ENCODE measurements at regions not wholly inside any gene's neighbourhood (a gene's known extent, or its start where the extent isn't known, plus 50 kb on each side); places are given as distances from the start of the nearest gene placed in this dataset.
A peak's percentile ranks its signal among the peaks of the same experiment; 100 is the strongest.

GRCh38 chr5:67530609-67531255, 334.1 kb upstream of the CD180 start:
- no peak overlapping the region for H3K4me3 ChIP-seq (ENCODE audit: low read length)
- DNase-seq (ENCODE audit: low read depth, low spot score): no peak

DNA sequence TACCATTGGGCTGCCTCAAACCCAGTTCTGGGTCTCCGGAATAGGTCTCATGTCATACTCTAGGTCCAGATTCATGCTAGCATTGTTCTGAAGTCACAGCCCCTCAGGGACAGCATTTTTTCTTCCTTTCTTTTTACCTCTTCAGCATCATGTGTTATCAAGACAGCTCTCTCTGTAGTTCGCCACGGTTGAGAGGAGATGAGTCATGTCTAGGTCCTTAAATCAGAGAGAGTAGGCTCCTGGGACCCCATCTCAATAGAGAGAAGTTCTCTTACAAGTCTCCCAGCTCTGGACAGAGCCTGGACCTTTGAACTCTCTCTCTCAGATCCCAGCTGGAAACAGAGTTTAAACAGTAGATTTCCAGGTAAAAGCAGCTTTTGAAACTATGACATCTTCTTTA, 332.4 kb upstream of the CD180 start:
- H3K4me3 ChIP-seq (ENCODE audit: low read length): no peak overlapping the region
- DNase-seq (ENCODE audit: low read depth, low spot score): no peak

DNA sequence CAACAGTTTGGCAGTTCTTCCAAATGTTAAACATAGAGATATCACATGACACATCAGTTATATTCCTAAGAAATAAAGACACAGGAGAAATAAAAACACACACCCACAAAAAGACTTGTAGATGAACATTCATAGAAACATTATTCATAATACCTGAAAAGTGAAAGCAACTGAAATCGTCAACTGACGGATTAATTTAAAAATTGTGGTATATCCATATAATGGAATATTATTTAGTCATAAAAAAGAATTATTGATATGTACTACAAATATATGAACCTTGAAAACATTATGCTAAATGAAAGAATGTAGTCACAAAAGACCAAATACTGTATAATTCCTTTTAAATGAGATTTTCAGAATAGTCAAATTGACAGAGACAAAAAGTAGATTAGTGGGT, 330.2 kb upstream of the CD180 start:
- no peak overlapping the region for H3K4me3 ChIP-seq (ENCODE audit: low read length)
- no peak for DNase-seq (ENCODE audit: low read depth, low spot score)

DNA sequence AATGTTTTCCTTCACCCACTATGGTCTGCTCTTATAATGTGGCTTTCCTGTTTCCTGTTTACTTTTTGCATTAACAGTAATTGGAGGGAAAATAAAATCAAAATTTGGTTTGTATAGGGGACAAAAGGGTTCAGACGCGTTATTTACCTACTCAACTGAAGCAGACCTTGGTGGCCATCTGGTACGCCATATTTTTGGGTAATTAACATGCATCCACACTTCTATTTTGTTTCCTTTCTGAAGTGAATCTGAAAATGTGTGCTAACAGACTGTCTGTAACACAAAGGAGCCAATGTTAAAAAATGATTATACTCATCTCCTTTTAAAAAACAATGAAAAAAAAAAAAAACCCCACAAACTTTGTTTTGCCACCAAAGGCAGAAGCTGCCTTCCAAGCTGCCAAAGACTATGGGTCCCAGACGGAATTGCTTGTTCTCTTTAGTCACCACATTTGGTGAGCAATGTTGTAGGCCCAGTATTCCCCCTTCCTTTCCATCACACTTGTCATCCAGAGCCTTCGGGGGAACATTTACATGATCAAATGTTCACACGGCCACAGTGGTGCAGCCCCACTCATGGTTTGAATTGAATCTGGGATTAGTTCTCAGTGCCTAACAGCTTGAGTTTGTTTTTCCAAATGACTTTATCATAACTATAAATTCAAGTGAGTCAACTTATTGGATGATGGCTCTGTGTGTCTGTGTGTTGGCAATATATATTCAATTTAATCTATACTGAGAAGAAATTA, 323.7 kb upstream of the CD180 start:
- DNase-seq (ENCODE audit: low read depth, low spot score): no peak
- H3K4me3 ChIP-seq (ENCODE audit: low read length): no peak overlapping the region

GRCh38 chr5:67518227-67518626, 321.6 kb upstream of the CD180 start:
- DNase-seq (ENCODE audit: low read depth, low spot score): no peak
- no peak overlapping the region for H3K4me3 ChIP-seq (ENCODE audit: low read length)

- no peak for DNase-seq (ENCODE audit: low read depth, low spot score)
- H3K4me3 ChIP-seq (ENCODE audit: low read length): no peak overlapping the region
Observed at GRCh38 chr5:67516948-67517565, 320.5 kb upstream of the CD180 start.

GRCh38 chr5:67515762-67516161, 319.2 kb upstream of the CD180 start:
- no peak overlapping the region for H3K4me3 ChIP-seq (ENCODE audit: low read length)
- DNase-seq (ENCODE audit: low read depth, low spot score): no peak

DNA sequence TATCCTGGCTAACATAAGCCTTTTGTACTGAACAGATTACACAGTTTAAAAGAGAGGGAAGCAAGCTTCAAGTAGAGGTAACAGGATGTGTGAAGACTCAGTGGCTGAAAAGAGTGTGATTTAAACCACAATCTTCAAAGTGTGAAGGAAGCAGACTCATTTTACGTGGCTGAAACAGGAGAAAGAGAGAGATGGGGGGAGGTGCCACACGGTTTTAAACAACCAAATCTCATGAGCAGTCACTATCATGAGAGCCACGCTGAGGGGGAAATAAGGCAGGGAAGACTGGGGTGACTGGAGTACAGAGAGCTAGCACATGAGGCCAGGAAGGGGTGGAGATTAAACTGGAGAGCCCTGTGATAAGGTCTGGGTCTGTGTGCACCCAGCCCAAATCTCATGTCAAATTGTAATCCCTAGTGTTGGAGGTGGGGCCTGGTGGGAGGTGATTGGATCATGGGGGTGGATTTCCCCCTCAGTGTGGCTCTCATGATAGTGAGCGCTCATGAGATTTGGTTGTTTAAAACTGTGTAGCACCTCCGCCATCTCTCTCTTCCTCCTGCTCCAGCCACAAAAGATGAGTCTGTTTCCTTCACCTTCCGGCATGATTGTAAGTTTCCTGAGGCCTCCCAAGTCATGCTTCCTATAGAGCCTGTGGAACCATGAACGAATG, 318.6 kb upstream of the CD180 start:
- peak; percentile 94 for DNase-seq (ENCODE audit: low read depth, low spot score)
- no peak overlapping the region for H3K4me3 ChIP-seq (ENCODE audit: low read length)

GRCh38 chr5:67512758-67513157, 316.2 kb upstream of the CD180 start:
- H3K4me3 ChIP-seq (ENCODE audit: low read length): no peak overlapping the region
- DNase-seq (ENCODE audit: low read depth, low spot score): no peak

DNA sequence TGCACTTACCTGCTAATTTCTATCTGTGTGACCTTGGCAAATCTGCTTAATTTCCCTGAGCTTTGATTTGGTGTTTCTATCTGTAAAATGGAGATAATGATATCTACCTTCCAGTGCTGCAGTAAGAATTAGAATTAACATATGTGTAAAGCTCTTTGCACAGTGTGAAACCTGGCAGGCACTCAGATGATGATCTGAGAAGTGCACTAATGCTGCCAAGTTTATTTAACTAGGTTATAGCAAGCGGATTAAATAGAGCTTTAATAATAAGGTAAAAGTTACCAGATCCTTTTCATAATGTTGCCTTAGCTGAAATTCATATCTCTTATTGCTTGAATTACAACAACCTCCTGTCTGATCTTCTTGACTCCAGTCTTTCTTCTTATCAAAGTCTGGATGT, 315.3 kb upstream of the CD180 start:
- no peak for DNase-seq (ENCODE audit: low read depth, low spot score)
- no peak overlapping the region for H3K4me3 ChIP-seq (ENCODE audit: low read length)

GRCh38 chr5:67510204-67510603, 313.6 kb upstream of the CD180 start:
- H3K4me3 ChIP-seq (ENCODE audit: low read length): no peak overlapping the region
- DNase-seq (ENCODE audit: low read depth, low spot score): no peak

DNA sequence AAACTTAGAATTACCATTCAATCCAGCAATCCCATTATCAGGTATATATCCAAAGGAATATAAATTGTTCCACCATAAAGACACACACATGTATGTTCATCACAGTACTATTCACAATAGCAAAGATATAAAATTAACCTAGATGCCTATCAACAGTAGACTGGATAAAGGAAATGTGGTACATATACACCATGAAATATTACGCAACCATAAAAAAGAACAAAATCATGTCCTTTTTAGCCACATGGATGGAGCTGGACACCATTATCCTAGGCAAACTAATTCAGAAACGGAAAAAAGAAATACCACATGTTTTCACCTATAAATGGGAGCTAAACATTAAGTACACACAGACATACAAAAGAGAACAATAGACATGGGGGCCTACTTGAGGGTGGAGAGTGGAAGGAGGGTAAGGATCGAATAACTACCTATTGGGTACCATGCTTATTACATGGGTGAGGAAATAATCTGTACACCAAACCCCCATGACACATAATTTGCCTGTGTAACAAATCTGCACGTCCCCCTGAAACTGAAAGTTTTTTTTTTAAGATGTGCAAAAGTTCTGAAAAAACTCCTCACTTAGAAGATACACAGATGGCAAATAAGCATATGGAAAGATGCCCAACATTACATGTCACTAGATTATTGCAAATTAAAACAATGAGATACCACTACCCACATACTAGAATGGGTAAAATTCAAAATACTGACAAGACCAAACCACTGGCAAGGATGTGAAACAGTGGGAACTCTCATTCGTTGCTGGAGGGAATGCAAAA, 313.0 kb upstream of the CD180 start:
- H3K4me3 ChIP-seq (ENCODE audit: low read length): no peak overlapping the region
- DNase-seq (ENCODE audit: low read depth, low spot score): no peak

GRCh38 chr5:67506241-67506640, 309.6 kb upstream of the CD180 start:
- no peak overlapping the region for H3K4me3 ChIP-seq (ENCODE audit: low read length)

GRCh38 chr5:67502951-67503350, 306.4 kb upstream of the CD180 start:
- H3K4me3 ChIP-seq (ENCODE audit: low read length): no peak overlapping the region
- DNase-seq (ENCODE audit: low read depth, low spot score): no peak

More at GRCh38 chr5:67506241-67506640, 309.6 kb upstream of the CD180 start:
- no peak for DNase-seq (ENCODE audit: low read depth, low spot score)

DNA sequence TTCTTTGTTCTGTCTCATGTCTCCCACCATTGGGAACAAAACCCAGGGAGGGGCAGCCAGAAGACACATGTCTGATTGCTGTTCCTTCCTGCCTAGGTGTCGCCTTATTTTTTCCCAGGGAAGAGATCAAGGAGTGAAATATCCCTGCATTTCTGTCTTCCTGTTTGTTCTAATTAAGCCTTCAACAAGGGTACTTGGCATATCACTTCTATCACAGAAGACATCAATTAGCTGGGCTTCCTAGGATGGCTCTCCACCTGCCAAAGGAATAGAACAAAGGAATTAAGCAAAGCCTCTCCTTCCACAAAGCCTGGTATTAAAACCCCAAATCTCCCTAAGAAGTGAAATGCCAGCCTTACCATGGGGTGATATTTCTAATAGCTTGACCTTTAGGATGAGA, 299.5 kb upstream of the CD180 start:
- H3K4me3 ChIP-seq (ENCODE audit: low read length): no peak overlapping the region
- DNase-seq (ENCODE audit: low read depth, low spot score): no peak

DNA sequence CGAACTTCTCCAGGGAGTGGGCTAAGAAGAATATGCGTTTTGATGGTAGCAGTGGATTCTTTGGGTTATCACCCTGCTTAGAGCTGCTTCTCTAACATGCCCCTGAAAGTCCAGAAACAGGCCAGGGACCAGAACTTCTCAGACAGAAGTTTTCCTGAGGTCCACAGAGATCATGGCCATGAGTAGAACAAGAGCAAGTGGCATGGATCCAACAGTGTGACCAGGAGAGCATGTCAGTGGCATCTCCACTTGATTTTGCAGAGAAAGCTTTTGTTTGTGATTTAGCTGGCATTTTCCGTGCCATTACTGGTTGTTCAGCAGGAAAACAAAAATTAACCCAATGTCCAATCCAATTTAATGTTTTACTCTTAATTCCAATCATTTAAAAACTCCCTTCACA, 298.5 kb upstream of the CD180 start:
- no peak for DNase-seq (ENCODE audit: low read depth, low spot score)
- no peak overlapping the region for H3K4me3 ChIP-seq (ENCODE audit: low read length)

DNA sequence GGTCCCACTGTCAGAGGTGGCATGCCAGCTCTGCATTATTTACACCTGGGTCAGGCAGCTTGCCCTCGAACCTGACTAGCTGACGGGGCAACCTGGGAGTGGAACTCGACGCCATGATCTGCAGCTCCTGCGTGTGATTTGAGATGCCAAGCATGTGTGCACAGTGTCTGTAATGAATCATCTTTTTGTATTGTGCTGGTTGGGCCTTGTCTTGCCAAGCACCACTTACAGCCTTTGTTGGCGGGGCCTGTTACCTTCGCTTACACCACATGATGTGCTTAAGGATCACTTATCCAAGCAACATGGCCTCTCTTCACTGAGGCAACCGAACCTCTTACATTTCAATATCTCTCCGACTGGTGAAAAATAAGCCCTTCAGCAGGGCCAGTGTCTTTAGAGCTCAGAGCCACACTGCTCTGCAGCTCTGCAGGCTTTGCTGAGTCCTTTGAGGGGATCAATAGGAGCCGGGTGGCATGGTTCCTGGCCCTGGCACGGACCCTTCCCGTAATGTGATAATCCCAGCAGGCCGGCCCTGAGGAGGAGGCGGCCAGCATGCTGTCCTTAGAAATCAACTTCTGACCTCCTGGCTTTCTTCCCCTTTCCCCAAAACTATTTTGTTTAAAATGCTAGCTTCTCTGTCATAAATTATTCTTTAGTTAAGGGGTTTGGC, 297.7 kb upstream of the CD180 start:
- no peak overlapping the region for H3K4me3 ChIP-seq (ENCODE audit: low read length)
- DNase-seq (ENCODE audit: low read depth, low spot score): no peak

- DNase-seq (ENCODE audit: low read depth, low spot score): peak; percentile 22
- H3K4me3 ChIP-seq (ENCODE audit: low read length): no peak overlapping the region
Observed at GRCh38 chr5:67493676-67494075, 297.1 kb upstream of the CD180 start.

Measured in Jurkat, Clone E6-1 (cell line).